ENCODE measurements at regions not wholly inside any gene's neighbourhood (a gene's known extent, or its start where the extent isn't known, plus 50 kb on each side); places are given as distances from the start of the nearest gene placed in this dataset.

DNA sequence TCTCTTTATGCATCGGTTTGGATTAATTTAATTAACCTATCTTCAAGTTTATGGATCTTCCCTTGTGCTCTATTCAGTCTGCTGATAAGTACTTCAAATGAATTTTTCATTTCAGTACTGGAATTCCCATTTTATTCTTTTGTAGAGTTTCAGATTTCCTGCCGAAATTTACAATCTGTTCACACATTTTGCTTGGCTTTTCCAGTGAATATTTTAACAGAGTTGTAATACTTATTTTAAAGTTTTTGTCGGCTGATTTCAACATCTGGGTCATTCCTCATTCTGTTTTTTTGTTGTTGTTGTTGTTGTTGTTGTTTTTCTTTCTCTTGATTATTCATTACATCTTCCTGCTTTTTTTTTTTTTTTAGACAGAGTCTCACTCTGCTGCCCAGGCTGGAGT, 89.9 kb upstream of the KCNMA1 start:
- no peak for TF ChIP-seq EZH2phosphoT487 (IDR thresholded peaks at IDR 0.05; ENCODE audit: insufficient read depth, low read depth)
- no peak for TF ChIP-seq EZH2 (IDR thresholded peaks at IDR 0.05; ENCODE audit: insufficient read depth, poor library complexity, severe bottlenecking)
